Astrocyte (in vitro differentiated cells and primary cell): ENCODE measurements at regions not wholly inside any gene's neighbourhood (a gene's known extent, or its start where the extent isn't known, plus 50 kb on each side); places are given as distances from the start of the nearest gene placed in this dataset.
"Not testable (repeated sequence)": the region's sequence is repeated elsewhere in the genome, so short reads cannot be mapped to it uniquely, and the experiment has no call there.

Experiments used
- DNase-seq: peaks from one replicate; pipeline ENCODE4 v3.0.0-alpha.2; 2010; ENCODE audit warnings: low read depth
- FAIRE-seq: peaks from 2 replicates; lab custom pipeline; 2011; peaks lifted over from hg19 to GRCh38; lab: Jason Lieb, UNC
- H2AFZ ChIP-seq: 2 replicates; pipeline ENCODE4 v1.6.0; 2012; ENCODE audit warnings: low read depth, low read length, inconsistent platforms
- H3K27ac ChIP-seq: 2 replicates; pipeline ENCODE4 v1.5.1; 2011; ENCODE audit warnings: low read depth, low read length, inconsistent platforms
- H3K27me3 ChIP-seq: 2 replicates; pipeline ENCODE4 v1.6.0; 2011; ENCODE audit warnings: low read length, inconsistent platforms; ENCODE audit not compliant: insufficient read depth
- H3K36me3 ChIP-seq: 2 replicates; pipeline ENCODE4 v1.5.1; 2011; ENCODE audit warnings: low read length, inconsistent platforms; ENCODE audit not compliant: insufficient read depth
- H3K4me1 ChIP-seq: 2 replicates; pipeline ENCODE4 v1.5.1; 2011; ENCODE audit warnings: low read length, inconsistent platforms; ENCODE audit not compliant: insufficient read depth
- H3K4me2 ChIP-seq: 2 replicates; pipeline ENCODE4 v1.6.0; 2012; ENCODE audit warnings: low read length, inconsistent platforms
- H3K4me3 ChIP-seq: 2 replicates; pipeline ENCODE4 v1.5.1; 2011; ENCODE audit warnings: low read depth, mild to moderate bottlenecking, low read length, inconsistent platforms; ENCODE audit not compliant: insufficient read depth
- H3K79me2 ChIP-seq: 2 replicates; pipeline ENCODE4 v1.6.0; 2012; ENCODE audit warnings: mild to moderate bottlenecking, low read length, inconsistent platforms; ENCODE audit not compliant: insufficient read depth
- H3K9ac ChIP-seq: 2 replicates; pipeline ENCODE4 v1.6.0; 2012; ENCODE audit warnings: mild to moderate bottlenecking, low read length, inconsistent platforms
- H3K9me3 ChIP-seq: 2 replicates; pipeline ENCODE4 v1.5.1; 2012; ENCODE audit warnings: low read depth, mild to moderate bottlenecking, low read length, inconsistent platforms; ENCODE audit not compliant: insufficient read depth
- H4K20me1 ChIP-seq: 2 replicates; pipeline ENCODE4 v1.6.0; 2012; ENCODE audit warnings: low read length, inconsistent platforms; ENCODE audit not compliant: insufficient read depth
- H3K27ac Mint-ChIP-seq: one replicate; pipeline ENCODE4 v1.8.0; 2021; ENCODE audit warnings: mild to moderate bottlenecking, mixed read lengths; ENCODE audit not compliant: unreplicated experiment
- H3K27me3 Mint-ChIP-seq: one replicate; pipeline ENCODE4 v1.8.0; 2021; ENCODE audit warnings: low read depth, mixed read lengths; ENCODE audit not compliant: unreplicated experiment
- H3K36me3 Mint-ChIP-seq: one replicate; pipeline ENCODE4 v1.8.0; 2021; ENCODE audit warnings: low read depth, mixed read lengths; ENCODE audit not compliant: unreplicated experiment
- H3K4me1 Mint-ChIP-seq: one replicate; pipeline ENCODE4 v1.8.0; 2021; ENCODE audit warnings: low read depth, mixed read lengths; ENCODE audit not compliant: unreplicated experiment
- H3K4me3 Mint-ChIP-seq: one replicate; pipeline ENCODE4 v1.8.0; 2021; ENCODE audit warnings: mild to moderate bottlenecking, moderate library complexity, mixed read lengths; ENCODE audit not compliant: unreplicated experiment
- H3K9me3 Mint-ChIP-seq: one replicate; pipeline ENCODE4 v1.8.0; 2021; ENCODE audit warnings: mild to moderate bottlenecking, mixed read lengths; ENCODE audit not compliant: unreplicated experiment
- CTCF ChIP-seq: IDR thresholded peaks from 2 replicates; pipeline ENCODE4 v1.5.1; 2011; ENCODE audit warnings: low read depth, mild to moderate bottlenecking, inconsistent platforms, low read length, moderate library complexity; ENCODE audit not compliant: insufficient read depth
- EZH2 ChIP-seq: IDR thresholded peaks from 2 replicates; pipeline ENCODE4 v1.6.1; 2012; ENCODE audit warnings: mild to moderate bottlenecking, low read length, inconsistent platforms; ENCODE audit not compliant: insufficient read depth

DNA sequence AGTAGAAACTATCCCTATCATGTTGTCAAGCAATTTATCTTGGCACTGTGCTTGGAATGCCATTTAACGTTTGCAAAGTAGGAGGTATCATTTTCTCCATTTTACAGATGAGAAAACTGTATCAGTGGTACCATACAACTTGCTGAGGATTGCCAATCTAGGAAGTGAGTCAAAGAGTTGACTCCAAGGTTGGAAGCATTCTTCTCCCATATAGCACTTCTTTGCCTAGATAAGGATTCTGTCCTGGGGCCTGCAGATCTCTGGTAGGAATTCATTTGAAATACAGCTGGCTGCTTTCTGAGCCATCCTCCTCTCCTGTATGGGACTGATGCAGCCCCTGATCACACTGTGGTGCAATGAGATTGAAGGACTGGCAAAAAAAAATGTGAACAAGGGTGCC lies 170.2 kb downstream of the ALDH1A2 start:
- peaks cover 2% of the 10 kb centered on the region for H3K4me1 Mint-ChIP-seq
- H3K4me3 ChIP-seq, result no peak overlapping the region
- peaks cover 3% of the 10 kb centered on the region for H3K9me3 Mint-ChIP-seq
- H4K20me1 ChIP-seq, result no peaks in the 10 kb centered on the region
- H3K9me3 ChIP-seq, result no peaks in the 10 kb centered on the region
- no peaks in the 10 kb centered on the region for H3K27me3 ChIP-seq
- DNase-seq, result no peak
- H3K27ac ChIP-seq, result no peak overlapping the region
- FAIRE-seq, result no peak
- no peak overlapping the region for H2AFZ ChIP-seq
- no peak overlapping the region for H3K4me2 ChIP-seq
- no peaks in the 10 kb centered on the region for H3K36me3 Mint-ChIP-seq
- no peak overlapping the region for H3K4me3 Mint-ChIP-seq
- peaks cover 10% of the 10 kb centered on the region for H3K27me3 Mint-ChIP-seq
- TF ChIP-seq CTCF, result no peak
- TF ChIP-seq EZH2, result no peak
- H3K36me3 ChIP-seq, result no peaks in the 10 kb centered on the region
- H3K79me2 ChIP-seq, result no peaks in the 10 kb centered on the region
- no peak overlapping the region for H3K9ac ChIP-seq
- H3K27ac Mint-ChIP-seq, result no peak overlapping the region
- H3K4me1 ChIP-seq, result no peaks in the 10 kb centered on the region

- no peaks in the 10 kb centered on the region for H3K27me3 ChIP-seq
- H3K9ac ChIP-seq, result no peak overlapping the region
- H2AFZ ChIP-seq, result no peak overlapping the region
- no peak overlapping the region for H3K4me3 ChIP-seq
- Mint-ChIP-seq H3K27ac (no peak overlapping the region), H3K4me3 (no peak overlapping the region), H3K9me3 (peaks cover 3% of the 10 kb centered on the region), H3K36me3 (no peaks in the 10 kb centered on the region), H3K27me3 (peaks cover 10% of the 10 kb centered on the region), H3K4me1 (no peaks in the 10 kb centered on the region)
- FAIRE-seq, result no peak
- no peak for DNase-seq
- no peak overlapping the region for H3K27ac ChIP-seq
- no peaks in the 10 kb centered on the region for H4K20me1 ChIP-seq
- no peak overlapping the region for H3K4me2 ChIP-seq
- no peaks in the 10 kb centered on the region for H3K36me3 ChIP-seq
- no peaks in the 10 kb centered on the region for H3K9me3 ChIP-seq
- TF ChIP-seq EZH2 (no peak), CTCF (no peak)
- no peaks in the 10 kb centered on the region for H3K4me1 ChIP-seq
- no peaks in the 10 kb centered on the region for H3K79me2 ChIP-seq
Measured at GRCh38 chr15:57896114-57896513, 169.4 kb downstream of the ALDH1A2 start.

DNA sequence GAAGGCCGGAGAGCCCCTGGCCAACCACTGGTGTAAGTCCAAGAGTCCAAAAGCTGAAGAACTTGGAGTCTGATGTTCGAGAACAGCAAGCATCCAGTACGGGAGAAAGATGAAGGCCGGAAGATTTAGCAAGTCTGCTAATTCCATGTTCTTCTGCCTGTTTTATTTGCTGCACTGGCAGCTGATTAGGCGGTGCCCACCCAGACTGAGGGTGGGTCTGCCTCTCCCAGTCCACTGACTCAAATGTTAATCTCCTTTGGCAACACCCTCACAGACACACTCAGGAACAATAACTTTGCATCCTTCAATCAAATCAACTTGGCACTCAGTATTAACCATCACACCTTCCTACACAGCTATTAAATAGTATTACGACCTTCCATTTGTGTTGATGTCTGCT lies 168.6 kb downstream of the ALDH1A2 start:
- H3K9ac ChIP-seq, H3K4me1 ChIP-seq, H3K27ac Mint-ChIP-seq, FAIRE-seq, H3K4me3 ChIP-seq, H3K4me2 ChIP-seq, H3K9me3 ChIP-seq, H3K79me2 ChIP-seq, H3K27ac ChIP-seq, H2AFZ ChIP-seq, H3K36me3 Mint-ChIP-seq, DNase-seq, H3K36me3 ChIP-seq, H3K4me1 Mint-ChIP-seq, H3K9me3 Mint-ChIP-seq, H4K20me1 ChIP-seq, H3K4me3 Mint-ChIP-seq, H3K27me3 ChIP-seq: not testable (repeated sequence)
- peaks cover 14% of the 10 kb centered on the region for H3K27me3 Mint-ChIP-seq
